GM18867 (cell line): ENCODE measurements at regions not wholly inside any gene's neighbourhood (a gene's known extent, or its start where the extent isn't known, plus 50 kb on each side); places are given as distances from the start of the nearest gene placed in this dataset.
"Not testable (repeated sequence)": the region's sequence is repeated elsewhere in the genome, so short reads cannot be mapped to it uniquely, and the experiment has no call there.

Source experiments
- ATAC-seq: cut with Tn5 transposase; IDR thresholded peaks from one replicate; pipeline ENCODE4 v1.9.1; 2021; ENCODE audit warnings: mild to moderate bottlenecking, moderate library complexity; ENCODE audit not compliant: unreplicated experiment

DNA sequence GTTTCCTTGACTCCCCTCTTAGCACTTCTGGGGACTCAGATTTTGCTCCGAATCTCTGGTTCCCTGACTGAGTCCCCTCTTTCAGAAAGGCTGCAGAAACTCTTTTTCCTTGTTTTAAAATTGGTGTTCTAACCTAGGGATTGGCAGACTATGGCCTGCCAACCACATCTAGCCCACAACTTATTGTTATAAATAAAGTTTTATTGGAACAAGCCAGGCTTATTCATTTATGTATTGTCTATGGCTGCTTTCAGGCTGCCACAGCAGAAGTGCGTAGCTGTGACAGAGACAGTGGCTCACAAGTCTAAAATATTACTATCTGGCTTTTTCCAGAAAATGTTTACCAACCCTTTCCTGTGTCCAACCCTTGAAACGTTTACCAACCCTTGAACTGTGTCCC lies 81.7 kb downstream of the IER5 start:
- ATAC-seq: no peak

DNA sequence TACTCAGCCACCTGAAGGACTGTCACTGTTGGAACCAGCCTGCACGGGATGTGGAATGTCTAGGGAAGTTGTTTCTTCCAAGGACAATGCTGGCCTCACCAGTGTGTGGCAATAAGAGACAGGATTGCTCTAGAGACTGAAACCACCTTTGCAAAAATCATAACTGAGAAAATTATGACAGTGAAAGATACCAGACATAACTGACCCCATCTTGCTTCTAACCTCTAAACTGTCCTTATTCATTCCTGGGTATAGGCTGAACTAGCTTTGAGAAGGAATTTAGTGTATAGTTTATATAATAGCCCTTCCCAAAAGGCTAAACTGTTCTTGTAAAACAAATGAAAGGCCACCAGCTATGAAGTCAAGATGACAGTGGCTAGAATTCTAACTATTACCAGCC lies 83.6 kb downstream of the IER5 start:
- ATAC-seq: no peak

DNA sequence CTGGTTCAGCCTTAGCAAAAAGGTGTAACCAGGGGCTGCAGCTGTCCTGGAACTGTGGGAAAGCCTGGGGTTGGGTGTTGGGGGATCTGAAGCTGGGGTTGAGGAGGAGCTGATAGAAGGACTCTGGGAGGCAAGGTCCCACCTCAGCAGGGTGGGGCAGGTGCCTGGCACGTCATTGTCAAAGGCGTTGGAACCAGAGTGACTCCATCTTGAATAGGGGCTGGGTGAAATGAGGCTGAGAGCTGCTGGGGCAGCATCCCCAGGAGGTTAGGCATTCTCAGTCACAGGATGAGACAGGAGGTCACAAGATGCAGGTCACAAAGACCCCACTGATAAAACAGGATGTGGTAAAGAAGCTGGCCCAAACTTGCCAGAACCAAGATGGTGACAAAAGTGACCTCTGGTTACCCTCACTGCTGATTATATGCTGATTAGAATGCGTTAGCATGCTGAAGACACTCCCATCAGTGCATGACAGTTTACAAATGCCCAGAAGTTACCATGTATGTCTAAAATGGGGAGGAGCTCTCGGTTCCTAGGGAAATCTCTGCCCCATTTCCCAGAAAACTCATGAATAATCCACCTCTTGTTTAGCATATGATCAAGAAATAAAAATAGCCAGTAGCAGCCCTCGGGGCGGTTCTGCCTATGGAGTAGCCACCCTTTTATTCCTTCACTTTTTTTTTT lies 85.4 kb downstream of the IER5 start:
- no peak for ATAC-seq

DNA sequence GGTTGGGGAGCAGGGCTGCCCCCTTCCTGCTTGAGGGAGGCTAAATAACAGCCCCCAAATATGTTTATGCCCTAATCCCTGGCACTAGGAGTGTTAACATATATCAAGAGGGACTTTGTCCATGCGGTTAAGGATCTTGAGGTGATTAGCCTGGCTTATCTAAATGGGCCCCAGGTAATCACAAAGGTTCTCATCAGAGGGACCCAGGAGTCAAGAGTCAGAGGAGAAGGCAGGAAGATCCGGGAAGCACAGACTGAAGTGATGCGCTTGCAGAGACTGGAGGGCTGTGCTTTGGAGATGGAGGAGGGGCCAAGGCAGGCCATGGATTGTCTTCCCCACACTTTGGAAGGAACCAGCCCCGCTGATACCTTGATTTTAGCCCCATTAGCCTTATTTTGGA lies 86.4 kb downstream of the IER5 start:
- ATAC-seq: no peak

DNA sequence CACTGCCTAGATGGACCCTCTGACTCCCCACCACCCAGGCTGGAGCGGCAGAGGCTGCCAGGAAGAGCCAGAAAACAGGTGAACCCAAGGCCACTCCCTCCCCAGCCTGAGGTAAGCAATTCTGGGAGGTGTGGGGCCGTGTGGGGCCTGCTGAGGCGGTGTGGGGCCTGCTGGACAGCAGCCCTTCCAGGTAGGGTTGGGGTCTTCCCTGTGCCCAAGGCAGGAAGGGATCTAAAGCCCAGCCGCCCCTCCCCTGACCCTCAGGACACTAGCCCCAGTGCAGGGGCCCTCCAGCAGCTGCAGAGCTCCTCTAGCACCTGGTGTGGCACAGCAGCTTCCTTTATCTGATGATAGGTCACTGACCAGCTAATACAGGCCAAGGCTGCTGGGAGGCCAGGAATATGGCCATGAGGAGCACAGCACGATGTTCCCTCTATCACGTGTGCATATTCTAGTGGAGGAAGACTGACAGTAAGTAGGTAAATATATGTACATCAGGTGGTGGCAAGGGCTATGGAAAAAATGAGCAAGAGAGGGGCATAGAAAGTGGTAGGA lies 86.9 kb downstream of the IER5 start:
- no peak for ATAC-seq

DNA sequence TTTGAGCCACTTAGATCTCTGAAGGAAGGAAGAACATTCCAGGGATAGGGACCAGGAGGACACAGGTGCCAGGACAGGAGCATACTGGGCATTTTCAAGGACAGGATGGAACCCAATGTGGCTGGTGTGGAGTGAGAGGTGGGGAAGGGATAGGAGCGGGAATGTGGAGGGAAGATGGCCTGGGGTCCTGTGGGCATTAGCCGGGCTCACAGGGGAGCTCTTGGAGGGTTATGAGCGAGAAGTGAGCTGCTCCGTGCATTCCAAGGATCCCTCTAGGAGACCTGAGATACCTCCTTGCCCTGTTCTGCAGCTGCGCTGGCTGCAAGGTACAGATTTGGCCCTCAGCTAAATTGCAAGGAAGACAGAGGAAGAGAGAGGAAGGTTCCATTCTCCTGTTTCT lies 87.5 kb downstream of the IER5 start:
- ATAC-seq: no peak

DNA sequence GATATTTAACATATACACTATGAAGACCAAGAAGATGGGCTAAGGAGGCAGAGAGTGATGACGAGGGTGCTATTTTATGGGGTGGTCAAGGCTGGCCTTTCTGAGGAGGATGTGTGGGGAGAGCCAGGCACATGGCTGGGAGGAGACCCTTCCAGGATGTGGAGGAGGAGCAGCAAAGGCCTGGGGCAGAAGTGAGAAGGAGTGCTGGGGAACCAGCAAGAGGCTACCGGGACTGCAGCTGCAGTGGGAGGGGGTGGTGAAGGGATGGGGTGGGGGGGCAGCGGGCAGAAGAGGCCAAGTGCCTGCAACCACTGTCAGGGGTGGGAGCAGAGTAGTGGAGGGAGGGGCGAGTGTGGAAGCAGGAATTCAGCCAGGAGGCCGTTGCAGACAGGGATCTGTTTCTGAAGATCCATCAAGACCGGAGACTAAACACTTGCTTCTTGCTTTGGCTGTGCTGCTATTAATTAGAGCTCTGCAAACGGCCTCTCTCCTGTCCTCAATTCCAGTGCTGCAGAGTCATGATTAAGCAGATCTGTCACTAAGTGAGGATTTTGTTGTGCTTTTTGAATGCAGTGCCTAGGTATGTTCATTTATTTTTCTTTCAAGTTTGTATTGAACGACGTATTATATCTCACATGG lies 89.9 kb downstream of the IER5 start:
- no peak for ATAC-seq

DNA sequence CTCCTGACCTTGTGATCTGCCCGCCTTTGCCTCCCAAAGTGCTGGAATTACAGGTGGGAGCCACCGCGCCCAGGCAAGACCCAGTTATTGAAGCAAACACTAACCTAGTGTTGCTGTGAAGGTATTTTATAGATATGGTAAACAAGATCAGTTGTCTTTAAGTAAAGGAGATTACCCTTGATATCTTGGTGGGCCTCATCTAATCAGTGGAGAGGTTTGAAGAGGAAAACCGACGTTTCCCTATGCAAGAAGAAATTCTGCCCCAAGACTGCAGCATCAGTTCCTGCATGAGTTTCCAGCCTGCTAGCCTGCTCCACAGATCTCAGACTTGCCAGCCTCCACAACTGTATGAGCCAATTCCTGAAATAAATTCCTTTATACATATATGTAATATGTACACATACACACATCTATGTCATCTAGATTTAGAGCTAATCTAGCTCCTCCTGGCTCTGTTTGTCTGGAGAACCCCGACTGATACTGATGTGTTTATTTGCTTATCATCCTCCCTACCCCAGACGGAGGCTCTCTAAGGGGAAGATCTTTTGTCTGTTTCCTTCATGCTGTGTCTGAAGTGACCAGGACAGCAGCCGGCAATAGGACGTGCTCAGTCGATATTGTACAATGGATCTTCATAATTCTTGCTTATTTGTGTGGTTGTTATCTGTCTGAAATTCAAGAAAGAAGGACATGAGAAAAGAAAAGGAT lies 90.9 kb downstream of the IER5 start:
- ATAC-seq: no peak

DNA sequence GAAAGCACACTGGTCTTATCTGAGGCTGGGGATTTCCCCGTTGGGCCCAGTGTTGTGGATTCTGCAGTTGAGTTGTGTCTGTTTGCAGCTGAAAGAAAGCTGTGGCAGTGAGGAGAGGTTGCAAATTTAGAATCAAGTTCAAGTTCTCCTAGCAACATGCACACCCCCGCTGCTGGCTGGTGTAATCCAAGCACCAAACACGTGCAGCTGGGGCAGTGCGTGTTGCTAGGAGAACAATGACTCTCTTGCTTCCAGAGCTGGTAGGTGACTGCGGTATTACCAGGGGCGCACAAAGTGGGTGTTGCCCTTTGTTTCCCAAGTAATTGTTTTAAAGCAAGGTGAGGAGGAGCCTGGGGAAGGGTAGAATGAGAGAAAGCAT lies 91.5 kb downstream of the IER5 start:
- ATAC-seq: no peak

DNA sequence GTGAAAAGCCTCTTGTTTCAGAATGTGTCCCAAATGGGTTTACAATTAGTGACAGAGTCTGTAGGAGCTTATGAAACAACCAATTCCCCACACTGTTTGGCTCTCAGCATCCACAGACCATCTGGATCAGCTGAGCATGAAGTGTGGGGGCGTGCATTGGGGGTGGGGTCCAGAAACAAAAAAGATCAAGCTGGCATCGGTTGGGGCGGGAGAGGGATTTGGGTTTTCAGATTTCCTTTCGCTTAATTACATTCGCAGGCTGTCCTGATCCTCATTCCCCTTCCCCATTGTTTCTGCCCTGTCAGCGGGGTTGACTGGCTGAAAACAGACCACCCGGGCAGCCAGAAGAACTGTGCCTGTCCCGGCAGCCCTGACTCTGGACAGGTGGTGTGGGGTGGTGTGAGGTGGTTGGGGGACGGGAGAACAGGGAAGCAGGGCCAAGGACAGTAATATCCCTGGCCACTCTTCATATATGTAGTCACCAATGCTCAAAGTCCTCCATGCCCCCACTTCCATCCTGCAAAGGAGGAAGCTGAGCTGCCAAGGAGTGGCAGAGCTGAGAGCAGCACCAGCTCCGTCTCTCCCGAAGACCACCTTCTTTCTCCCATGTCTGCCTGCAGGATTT lies 92.0 kb downstream of the IER5 start:
- ATAC-seq: no peak

DNA sequence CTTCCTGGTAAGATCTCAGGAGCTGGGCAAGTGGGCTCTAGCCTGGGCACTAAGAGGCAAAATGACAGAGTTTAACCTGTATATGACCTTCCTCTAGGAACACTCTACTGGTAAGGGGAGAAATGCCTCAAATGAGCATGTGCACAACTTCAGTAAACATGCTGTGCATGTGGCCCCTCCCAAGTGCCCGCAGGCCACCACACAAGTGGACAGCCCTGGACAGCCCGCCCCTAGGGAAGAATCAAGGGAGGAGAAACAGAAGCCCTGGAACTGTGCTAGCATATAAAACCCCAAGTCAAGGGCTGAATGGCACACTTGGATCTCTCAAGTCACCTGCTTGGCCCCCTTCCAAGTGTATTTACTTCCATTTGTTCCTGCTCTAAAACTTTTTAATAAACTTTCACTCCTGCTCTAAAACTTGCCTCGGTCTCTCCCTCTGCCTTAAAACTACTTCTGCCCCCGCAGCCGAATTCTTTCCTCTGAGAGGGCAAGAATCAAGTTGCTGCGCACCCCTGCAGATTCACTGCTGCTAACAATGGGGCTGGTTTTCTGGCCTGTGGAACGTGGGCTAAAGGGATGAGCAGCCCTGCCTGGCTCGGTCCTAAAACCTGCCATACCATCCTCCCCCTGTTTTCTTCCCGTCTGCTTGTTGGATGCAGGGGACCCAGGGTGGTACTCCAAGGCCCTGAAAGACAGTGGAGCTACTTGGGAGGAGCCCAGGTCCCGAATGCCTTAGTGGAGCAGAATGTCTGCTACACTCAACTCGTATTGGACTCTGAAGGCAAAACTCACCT lies 93.5 kb downstream of the IER5 start:
- no peak for ATAC-seq

DNA sequence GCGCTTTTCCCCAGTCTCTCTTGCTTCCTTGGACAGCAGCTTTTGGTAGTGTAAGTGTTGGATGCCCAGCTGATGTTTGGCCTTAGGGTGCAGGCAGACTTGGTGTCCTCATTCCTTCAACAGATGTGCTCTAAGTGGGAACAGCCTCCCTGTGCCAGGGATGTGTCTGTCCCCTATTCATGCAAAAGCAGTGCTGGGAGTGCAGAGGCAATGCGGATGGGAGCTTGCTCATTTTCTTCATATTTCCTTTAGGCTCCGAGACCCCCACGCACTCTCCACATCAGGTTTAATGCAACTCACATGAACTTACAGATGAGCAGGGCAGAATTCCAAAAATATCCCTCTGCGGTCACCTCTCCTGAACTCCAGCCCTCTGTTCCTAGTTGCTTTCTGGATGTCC lies 96.1 kb downstream of the IER5 start:
- ATAC-seq: no peak

DNA sequence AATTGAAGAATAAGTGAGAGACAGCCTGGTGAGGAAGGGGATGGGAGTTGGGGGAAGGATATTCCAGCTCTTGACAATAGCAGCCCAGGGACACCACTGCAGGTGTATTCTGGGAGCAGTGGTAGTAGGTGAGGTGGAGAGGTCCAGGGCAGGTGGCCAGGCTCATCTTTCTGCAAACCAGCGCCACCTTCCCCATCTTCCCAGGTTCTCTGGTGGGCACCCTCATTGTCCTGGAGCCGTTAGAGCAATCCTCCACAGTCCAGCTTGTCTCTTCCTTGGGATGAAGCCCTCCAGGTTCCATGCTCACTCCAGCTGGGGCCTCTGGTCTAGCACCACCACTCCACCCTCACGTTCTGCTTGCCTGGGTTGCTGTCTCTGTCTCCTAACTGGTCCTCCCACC lies 97.0 kb downstream of the IER5 start:
- ATAC-seq: no peak

DNA sequence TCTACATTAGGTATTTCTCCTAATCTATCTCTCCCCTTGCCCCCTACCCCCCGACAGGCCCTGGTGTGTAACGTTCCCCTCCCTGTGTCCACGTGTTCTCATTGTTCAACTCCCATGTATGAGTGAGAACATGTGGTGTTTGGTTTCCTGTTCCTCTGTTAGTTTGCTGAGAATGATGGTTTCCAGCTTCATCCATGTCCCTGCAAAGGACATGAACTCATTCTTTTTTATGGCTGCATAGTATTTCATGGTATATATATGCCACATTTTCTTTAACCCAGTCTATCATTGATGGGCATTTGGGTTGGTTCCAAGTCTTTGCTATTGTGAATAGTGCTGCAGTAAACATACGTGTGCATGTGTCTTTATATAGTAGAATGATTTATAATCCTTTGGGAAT lies 97.6 kb downstream of the IER5 start:
- ATAC-seq: not testable (repeated sequence)

DNA sequence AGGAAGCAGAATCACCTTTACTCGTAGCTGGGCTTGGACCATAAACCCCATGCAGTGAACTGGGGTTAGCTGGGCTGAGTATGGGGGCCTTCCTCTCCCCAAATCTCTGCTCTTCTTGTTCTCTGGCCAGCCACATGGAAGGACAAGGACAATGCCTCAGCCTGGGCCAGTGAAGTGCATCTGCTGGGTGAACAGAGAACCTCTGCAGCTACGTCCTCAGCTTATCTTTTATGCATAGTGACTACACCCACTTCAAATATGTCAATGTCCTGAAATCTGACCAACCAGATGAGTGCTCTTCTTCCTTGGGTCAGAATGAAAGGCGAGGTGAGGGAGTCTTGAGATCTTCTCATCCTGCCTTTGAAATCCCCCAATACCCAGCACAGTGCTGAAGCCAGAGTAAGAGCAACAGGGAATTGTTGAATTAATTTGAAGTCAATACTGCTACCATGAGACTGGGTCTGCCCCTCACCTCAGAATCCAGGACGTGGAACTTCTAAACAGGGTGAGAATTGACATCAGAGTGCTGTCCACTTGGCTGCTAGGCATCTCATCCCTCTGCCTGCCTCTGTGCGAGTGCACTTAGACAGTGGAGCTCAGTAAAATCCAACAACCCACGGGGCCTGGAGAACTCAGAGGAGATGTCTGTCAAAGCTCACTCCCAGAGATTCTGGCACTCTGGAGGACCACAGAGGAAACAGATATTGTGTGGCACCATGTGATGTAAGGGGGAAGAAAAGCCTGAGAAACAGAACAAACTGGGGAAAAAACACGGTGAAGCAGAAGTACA lies 99.0 kb downstream of the IER5 start:
- no peak for ATAC-seq

DNA sequence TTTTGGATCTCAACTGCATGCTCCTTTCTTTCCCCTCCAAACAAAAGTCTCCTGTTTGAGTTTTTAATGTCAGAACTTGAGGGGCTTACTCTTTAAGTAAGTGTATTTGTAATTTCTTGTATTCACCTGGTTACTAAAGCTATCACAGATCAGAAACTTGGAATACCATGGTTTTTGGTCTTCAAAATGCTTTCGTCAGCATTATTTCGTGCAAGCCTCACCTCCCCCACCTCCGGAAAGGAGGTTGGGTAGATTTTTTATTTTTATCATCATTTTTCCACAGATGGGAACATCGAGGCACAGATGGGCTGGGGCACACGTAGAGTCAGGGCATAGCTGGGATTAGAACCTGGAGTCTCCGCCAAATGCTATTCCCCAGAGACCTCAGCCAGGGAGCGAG lies 100.7 kb downstream of the IER5 start:
- ATAC-seq: no peak

DNA sequence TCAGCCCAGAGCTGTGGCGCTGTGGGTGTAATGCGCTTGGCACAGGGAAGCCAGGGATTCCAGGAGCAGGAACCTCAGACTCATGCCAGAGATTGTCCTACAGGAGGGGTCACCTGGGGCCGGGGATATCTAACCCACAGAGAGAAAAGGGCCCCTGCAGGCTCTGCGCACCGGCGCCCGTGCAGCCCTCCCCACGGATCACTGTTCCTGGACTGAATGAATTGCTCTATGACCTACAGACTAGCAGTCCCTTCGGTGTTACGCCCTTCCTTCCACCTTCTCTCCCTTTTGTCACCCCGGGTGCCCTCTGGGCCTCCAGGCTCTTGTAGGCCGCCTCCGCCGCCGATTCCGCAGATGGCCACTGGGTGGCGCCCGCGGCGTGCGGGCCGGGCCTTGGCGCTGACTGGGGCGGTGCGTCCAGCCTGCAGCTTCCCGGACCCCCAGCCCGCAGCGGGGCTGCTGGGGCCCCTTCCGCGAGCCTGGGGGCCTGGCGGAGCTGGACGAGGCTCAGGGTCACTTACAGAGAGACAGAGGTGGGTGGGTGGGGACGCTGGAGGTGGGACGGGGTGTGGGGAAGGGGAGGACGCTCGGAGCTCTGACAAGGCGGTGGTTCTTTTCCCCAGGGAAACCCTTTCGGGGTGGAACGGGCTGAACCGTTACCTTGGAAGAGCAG lies 101.3 kb downstream of the IER5 start:
- peak; percentile 79 for ATAC-seq

DNA sequence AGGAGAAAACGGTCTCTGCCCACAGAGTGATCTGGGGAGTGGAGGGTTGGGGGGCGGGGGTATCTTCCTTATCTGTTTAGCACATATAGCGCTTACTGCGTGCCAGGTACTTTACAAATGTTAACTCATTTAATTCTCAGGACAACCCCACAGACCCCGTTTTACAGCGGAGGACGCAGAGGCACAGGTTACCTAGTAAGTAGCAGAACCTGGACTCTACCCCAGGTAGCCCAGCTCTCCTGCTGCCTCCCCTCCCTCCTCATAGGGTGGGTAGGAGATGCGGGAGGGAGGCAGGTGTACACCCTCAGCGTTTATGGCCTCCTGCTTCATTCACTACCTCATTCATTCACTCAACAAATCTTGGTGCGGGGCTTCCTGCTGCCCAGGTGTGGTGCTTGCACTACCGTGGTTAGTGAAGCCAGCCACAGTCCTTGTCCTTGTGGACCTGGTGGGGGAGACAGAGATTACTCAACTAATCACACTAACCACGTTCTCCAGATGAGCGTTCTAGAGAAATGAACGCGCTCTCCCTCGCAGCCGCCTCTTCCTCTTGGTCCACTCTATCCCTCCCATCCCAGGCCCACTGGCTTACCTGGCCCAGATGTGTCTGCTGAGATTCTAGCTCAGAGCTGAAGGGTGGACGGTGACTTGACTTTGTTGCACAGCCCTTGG lies 102.0 kb downstream of the IER5 start:
- no peak for ATAC-seq

DNA sequence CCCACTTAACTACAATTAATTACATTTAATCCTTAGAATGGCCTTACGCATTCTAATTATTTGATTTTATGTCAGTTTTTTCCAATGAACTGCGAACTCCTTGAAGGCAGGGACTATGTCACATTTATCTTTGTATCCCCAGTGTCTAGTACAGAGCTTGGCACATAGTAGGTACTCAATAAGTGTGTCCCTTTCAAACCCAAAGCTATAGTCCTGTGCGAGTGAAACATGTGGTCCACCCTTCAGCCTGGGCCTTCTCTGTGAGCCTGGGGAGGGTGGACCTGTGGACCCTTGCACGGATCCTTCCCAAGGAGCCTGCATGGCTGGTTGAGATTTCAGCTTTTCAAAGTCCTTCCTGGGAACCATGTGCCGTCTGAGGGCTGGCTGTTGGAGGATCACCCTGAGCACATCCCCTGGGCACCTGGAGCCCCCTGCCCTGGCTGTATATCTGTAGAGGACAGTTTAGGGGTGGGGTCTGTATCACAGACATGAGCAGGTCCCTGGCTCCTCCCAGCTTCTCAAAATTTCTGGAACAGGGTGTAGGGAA lies 103.1 kb downstream of the IER5 start:
- ATAC-seq: no peak
